GM21381 (cell line): ENCODE measurements at regions not wholly inside any gene's neighbourhood (a gene's known extent, or its start where the extent isn't known, plus 50 kb on each side); places are given as distances from the start of the nearest gene placed in this dataset.

Experiments
- ATAC-seq: cut with Tn5 transposase; IDR thresholded peaks from one replicate; pipeline ENCODE4 v1.9.1; 2021; ENCODE audit warnings: mild to moderate bottlenecking, moderate library complexity; ENCODE audit not compliant: unreplicated experiment

GRCh38 chr1:112790920-112791722 is 76.0 kb upstream of the PPM1J start:
- ATAC-seq = no peak

- no peak for ATAC-seq
These were observed 73.4 kb upstream of the PPM1J start for GRCh38 chr1:112788561-112788960.

- ATAC-seq = no peak
These were observed 72.9 kb upstream of the PPM1J start for GRCh38 chr1:112788054-112788453.

GRCh38 chr1:112783059-112783458 is 67.9 kb upstream of the PPM1J start:
- ATAC-seq = no peak

GRCh38 chr1:112779665-112780526 is 64.8 kb upstream of the PPM1J start:
- no peak for ATAC-seq

GRCh38 chr1:112778137-112778536 is 63.0 kb upstream of the PPM1J start:
- no peak for ATAC-seq

- ATAC-seq = no peak
These were observed 61.6 kb upstream of the PPM1J start for GRCh38 chr1:112776688-112777087.

GRCh38 chr1:112772781-112773180 is 57.6 kb upstream of the PPM1J start:
- no peak for ATAC-seq

- no peak for ATAC-seq
These were observed 55.6 kb upstream of the PPM1J start for GRCh38 chr1:112770724-112771123.

GRCh38 chr1:112769611-112770010 is 54.5 kb upstream of the PPM1J start:
- ATAC-seq = no peak

GRCh38 chr1:112767646-112768045 is 52.5 kb upstream of the PPM1J start:
- no peak for ATAC-seq
